Esophagus mucosa (tissue), 1 donor: ENCODE measurements at regions not wholly inside any gene's neighbourhood (a gene's known extent, or its start where the extent isn't known, plus 50 kb on each side); places are given as distances from the start of the nearest gene placed in this dataset.

Experiments
- ATAC-seq: fragments of 200-7000 bp; cut with Tn5 transposase; one replicate; pipeline ENCODE4 v1.9.1; 2020
- donor health status: DM: yes; HTN: yes; CAD: no.

GRCh38 chr2:858646-859045 is 92.0 kb upstream of the SNTG2 start:
- no peak for ATAC-seq

DNA sequence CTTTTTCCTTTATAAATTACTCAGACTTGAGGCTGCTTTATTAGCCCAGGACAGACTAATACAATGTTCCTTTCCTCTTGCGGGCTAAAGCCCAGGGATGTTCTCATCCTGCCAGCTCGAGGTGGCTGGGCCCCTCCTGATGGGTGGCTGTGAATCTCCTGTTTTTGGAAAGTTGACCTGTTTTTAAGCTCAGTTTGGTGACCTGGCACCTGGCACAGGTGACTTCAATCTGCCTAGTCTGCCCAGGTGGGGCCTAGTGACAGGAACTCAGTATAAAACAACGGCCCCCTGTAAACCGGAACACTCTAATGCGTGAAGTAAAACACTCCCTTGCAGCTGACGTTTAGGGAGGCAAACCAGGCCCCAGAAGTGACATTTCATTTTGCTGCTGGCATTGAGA is 92.7 kb upstream of the SNTG2 start:
- ATAC-seq: no peak

DNA sequence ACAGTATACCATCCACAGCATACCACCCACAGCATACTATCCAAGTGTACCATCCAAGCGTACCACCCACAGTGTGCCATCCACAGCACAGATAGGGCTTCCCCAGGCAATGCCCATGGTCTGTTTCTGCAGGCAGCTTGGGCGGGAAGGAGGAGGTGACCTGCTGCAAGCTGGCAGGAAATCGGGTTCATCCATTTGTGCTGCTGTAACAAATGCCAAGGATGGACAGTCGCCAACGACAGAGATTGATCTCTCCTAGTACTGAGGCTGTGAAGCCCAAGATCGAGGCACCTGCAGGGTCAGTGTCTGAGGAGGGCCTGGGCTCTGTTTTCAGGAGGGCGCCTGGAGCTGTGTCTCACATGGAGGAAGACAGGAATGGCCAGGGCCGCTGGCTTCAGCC is 93.6 kb upstream of the SNTG2 start:
- ATAC-seq: no peak

DNA sequence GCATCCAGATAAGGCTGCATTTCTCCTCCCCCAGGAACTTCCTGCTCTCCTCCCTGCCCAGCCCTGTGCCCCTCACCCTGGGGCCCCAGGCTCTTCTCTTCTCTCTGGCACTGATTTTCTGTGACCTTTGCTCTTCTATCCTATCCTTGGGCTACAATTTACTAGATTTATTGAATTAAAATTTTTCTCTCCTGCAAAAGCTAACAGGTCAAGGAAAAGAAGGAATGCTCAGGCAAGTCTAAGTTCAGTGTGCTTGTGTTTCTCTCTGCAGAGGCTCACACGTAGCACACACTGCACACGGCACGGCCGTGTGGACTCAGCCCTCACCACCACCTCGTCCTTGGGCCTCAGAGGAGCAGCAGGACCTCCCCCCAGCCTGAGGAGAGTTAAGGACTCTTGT is 94.2 kb upstream of the SNTG2 start:
- ATAC-seq: no peak

DNA sequence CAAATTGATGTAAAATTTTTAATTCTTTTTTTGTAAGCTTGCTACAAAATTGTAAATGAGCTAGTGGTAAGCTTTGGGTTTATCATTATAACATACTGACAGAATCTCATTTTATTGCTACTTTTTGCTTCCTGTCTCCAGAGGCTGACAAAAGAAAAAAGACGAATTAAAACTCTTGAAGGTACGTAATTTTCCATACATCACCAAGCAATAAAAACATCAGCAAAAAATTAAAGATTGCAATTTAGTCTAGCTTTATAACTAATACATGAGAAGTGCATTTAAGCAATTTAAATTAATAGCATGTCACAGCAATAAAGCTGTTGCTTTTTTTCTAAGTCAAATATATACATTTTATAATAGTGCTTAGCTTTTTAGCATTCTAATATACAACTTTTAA is 94.6 kb upstream of the SNTG2 start:
- no peak for ATAC-seq

DNA sequence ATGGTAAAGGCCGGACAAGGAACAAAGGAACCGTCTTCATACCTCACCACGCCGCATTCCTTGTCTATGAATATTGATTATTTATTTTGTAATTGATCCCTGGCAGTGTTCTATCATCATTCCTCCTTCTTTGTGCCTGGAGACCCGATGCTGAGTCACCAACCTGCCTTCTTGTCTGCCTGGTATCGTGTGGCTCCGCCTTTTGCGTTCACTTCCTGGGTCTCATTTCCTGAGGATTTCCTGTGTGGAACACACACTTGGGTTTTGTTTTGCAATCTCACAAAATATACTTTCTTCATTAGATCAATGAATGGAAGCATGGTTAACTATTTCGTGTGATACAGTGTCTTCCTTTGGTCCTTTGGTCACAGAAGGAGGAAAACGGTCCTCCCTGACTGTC is 95.5 kb upstream of the SNTG2 start:
- no peak for ATAC-seq

- ATAC-seq: no peak
Observed at GRCh38 chr2:854460-854859, 96.2 kb upstream of the SNTG2 start.

GRCh38 chr2:853203-853870 is 97.3 kb upstream of the SNTG2 start:
- ATAC-seq: no peak

- no peak for ATAC-seq
Observed at GRCh38 chr2:852168-852567, 98.5 kb upstream of the SNTG2 start.

- no peak for ATAC-seq
Observed at GRCh38 chr2:851680-852079, 99.0 kb upstream of the SNTG2 start.

- no peak for ATAC-seq
Observed at GRCh38 chr2:851078-851477, 99.6 kb upstream of the SNTG2 start.

DNA sequence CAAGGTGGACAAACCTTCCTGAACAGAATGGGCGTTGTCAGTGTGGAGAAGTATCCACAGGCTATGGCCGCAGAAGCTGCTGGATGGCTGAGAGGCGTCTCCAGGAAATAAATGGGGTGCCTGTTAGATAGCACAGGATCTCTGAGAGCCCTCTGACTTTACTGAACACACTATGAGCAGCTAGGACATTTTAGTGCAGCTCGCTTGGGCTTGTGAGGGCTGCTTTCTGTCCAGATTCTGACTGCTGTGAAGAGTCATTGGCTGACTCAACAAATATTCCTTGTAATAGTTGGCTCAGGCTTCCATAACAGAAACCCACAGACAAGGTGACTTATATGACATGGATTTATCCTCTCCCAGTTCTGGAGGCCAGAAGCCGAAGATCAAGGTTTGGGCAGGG is 100.2 kb upstream of the SNTG2 start:
- no peak for ATAC-seq

- no peak for ATAC-seq
Observed at GRCh38 chr2:848099-848498, 102.5 kb upstream of the SNTG2 start.

GRCh38 chr2:847669-848068 is 103.0 kb upstream of the SNTG2 start:
- ATAC-seq: no peak

DNA sequence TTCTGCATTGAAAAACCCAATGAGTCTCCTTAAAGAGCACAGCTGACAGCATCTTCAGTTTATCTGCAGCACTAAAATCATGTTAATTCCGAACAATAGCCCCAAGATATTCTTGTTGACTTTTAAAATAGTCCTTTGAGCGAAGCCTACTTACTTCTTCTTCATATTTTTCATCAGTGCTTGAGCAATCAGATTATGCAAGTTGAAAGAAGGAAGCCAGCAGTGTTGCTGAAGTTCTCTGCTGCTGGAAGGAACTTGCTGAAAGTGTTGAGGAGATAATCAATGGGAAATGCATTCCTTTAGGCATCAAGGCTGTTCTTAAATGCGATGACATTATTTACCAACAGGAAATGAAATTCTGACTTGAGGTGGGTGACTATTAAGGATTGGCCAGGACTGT is 105.9 kb upstream of the SNTG2 start:
- ATAC-seq: no peak

DNA sequence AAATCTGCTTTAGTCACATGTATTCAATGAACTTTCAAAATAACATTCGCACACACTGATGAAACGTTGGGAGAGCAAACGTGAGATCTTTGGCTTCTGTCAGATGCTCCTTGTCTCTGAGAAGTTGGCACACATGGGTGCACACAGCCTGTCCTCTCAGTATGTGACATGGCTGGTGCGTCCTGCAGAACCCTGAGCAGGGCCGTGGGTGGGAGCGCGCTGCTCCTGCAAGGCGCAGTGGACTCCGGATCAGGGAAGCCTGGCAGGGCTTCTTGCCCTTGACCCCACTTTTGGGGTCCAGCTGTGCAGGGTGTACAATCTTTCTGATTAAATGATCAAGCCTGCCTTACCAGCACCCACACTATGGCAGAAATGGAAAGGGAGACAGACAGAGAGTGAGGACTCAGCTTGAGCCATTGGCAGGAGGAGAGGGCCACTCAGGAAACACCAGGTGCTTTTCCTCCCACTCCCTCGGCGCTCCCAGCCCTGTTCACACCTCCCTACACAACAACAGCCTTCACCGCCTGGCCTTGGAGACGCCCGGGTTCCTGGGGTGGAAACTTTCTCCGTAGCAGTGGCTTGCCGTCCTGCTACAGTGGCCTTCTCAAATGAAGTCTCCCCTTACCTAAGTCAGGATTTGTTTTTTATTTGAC is 108.4 kb upstream of the SNTG2 start:
- ATAC-seq: no peak

DNA sequence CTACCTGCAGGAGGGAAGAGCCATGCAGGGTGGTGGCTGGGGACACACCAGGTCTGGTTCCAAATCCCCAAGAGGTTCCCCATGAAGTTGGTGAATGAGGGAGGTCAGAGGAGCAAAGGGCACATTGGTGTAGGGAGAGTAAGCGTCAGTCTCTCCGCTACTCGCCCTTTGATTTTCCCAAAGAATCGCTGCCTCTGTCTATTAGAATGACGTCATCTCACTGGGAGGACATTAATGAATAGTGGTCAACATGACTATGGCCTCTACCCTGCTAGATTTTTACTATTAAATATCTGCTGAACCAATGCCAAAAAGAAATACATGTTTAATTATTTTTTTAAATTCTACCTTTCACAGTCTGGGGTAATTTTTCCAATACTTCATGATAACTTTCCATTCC is 109.6 kb upstream of the SNTG2 start:
- no peak for ATAC-seq

GRCh38 chr2:834233-834632 is 116.4 kb upstream of the SNTG2 start:
- ATAC-seq: no peak

GRCh38 chr2:833180-833579 is 117.5 kb upstream of the SNTG2 start:
- no peak for ATAC-seq

- no peak for ATAC-seq
Observed at GRCh38 chr2:832635-833034, 118.0 kb upstream of the SNTG2 start.

- no peak for ATAC-seq
Observed at GRCh38 chr2:831622-832021, 119.0 kb upstream of the SNTG2 start.

DNA sequence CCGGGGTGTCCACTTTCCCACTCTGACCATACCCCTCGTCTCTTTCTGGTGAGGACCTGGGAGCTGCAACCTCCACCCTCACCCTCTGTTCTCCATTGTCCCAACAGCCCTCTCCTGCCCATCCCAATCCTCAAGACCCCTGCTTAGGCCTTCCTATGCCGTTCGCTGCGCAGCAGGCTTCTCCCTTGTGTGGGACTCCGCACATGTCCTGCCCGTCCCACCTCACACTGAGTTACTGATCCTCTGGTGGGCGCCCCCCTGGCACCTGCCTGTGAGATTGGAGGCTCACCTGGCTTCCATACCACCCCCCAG is 119.5 kb upstream of the SNTG2 start:
- ATAC-seq: no peak

DNA sequence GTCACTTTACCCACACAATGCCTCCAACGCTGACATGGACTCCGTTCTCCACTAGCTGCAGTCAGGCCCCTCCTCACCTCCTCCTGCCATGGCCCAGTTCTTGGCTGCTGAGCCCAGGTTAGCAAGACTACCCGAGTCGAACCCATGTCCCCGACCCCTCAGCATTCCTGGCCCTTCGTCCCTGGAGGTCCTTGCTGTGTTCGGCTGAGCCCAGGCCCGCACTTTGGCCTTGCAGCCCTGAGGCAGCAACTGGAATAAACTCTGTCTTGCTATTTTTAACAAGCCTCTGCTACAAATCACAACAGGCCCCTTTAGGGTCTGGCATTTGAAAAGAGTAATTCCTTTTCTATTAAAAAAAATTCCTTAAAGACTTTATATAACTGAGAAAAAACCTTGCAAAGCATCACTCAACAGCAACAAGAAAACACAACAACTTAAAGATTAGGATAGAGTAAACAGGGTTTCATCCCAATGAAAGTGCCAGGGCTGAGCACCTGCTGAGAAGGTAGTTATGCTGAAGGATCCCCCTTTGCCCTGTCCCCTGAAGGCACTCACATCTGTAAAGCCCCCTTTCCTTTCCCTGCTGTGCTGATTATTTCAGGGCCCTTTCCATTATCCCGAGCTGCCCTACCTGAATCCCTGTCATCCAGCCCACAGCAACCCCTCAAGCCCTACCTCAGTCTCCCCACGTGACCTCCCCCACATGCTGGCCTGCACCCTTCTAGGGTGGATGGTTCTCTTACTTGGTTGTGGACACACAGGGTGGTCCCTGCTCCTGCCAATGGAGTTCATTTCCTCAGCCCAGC is 120.0 kb upstream of the SNTG2 start:
- ATAC-seq: no peak

DNA sequence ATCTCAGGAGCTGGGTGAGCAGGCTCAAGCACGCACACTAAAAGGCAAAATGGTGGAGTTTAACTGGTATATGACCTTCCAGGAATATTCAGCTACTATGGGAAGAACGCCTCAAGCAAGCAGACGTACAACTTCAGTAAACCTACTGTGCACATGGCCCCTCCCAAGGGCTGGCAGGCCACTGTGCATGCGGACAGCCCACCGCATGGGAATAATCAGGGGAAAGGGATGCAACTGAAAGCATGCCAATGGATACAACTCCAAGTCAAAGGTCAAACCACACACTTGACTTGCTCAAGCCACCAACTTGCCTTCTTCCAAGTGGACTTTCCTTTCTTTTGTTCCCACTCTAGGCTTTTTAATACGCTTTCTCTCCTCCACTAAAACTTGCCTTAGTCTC is 121.6 kb upstream of the SNTG2 start:
- ATAC-seq: no peak
